Bronchial epithelial cell (primary cell): ENCODE measurements at regions not wholly inside any gene's neighbourhood (a gene's known extent, or its start where the extent isn't known, plus 50 kb on each side); places are given as distances from the start of the nearest gene placed in this dataset.

Experiments
- DNase-seq: peaks from one replicate; pipeline ENCODE4 v3.0.0-alpha.2; 2010; ENCODE audit warnings: low read depth
- FAIRE-seq: peaks from 2 replicates; lab custom pipeline; 2011; peaks lifted over from hg19 to GRCh38; lab: Jason Lieb, UNC
- H3K27me3 ChIP-seq: 2 replicates; pipeline ENCODE4 v1.5.1; 2011; ENCODE audit warnings: low read length; ENCODE audit not compliant: control insufficient read depth, insufficient read depth
- H3K36me3 ChIP-seq: 2 replicates; pipeline ENCODE4 v1.5.1; 2011; ENCODE audit warnings: low read length; ENCODE audit not compliant: control insufficient read depth, insufficient read depth
- H3K4me3 ChIP-seq: 2 replicates; pipeline ENCODE4 v1.5.1; 2011; ENCODE audit warnings: mild to moderate bottlenecking, low read depth, low read length, control low read depth
- TF ChIP-seq, protein P1 (sequence below): IDR thresholded peaks from 2 replicates; pipeline ENCODE4 v1.5.1; 2011; ENCODE audit warnings: mild to moderate bottlenecking, moderate library complexity, low read length, control low read depth, inconsistent platforms; ENCODE audit not compliant: insufficient read depth, severe bottlenecking

DNA sequence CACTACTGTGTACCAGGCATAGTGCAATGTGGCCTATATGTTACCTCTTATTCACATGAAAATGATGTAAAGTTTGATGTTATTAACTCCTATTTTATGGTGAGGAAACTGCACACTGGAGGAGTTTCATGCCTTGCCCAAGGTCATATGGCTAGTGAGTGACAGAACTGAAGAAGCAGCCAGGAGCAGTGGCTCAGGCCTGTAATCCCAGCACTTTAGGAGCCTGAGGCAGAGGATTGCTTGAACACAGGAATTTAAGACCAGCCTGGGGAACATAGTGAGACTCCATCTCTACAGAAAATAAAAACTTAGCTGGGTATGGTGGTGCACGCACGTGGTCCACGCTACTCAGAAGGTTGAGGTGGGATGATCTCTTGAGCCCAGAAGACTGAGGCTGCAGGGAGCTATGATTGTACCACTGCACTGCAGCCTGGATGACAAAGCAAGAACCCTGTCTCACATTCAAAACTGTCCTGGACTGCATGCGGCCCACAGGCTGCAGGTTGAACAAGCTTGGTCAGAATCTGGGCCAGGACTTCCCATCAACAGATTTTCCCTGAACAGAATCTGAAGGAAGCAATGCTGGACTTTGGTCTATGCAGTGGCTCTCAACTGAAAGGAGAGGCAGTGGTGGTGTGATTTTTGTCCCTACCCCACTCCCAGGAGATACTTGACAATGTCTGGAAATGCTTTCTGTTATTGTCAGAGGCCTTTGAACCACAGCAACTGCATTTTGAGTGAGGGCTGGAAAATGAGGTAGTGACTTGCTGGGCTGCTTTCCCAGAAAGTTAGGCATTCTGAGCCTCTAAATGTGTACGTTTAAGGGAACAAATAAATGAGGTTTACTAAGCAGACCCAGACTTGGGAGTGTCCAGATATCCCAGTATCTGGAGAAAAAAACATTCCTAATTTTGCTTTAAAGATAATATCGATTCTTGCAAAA, 479.5 kb downstream of the TMEM114 start:
- no peak overlapping the region for H3K4me3 ChIP-seq
- no peaks in the 10 kb centered on the region for H3K36me3 ChIP-seq
- TF ChIP-seq, protein P1, sequence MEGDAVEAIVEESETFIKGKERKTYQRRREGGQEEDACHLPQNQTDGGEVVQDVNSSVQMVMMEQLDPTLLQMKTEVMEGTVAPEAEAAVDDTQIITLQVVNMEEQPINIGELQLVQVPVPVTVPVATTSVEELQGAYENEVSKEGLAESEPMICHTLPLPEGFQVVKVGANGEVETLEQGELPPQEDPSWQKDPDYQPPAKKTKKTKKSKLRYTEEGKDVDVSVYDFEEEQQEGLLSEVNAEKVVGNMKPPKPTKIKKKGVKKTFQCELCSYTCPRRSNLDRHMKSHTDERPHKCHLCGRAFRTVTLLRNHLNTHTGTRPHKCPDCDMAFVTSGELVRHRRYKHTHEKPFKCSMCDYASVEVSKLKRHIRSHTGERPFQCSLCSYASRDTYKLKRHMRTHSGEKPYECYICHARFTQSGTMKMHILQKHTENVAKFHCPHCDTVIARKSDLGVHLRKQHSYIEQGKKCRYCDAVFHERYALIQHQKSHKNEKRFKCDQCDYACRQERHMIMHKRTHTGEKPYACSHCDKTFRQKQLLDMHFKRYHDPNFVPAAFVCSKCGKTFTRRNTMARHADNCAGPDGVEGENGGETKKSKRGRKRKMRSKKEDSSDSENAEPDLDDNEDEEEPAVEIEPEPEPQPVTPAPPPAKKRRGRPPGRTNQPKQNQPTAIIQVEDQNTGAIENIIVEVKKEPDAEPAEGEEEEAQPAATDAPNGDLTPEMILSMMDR, result no peak
- no peak for DNase-seq
- FAIRE-seq, result no peak
- no peaks in the 10 kb centered on the region for H3K27me3 ChIP-seq

- H3K4me3 ChIP-seq, result no peak overlapping the region
- H3K36me3 ChIP-seq, result no peaks in the 10 kb centered on the region
- FAIRE-seq, result no peak
- DNase-seq, result no peak
- H3K27me3 ChIP-seq, result no peaks in the 10 kb centered on the region
- TF ChIP-seq, protein P1, result no peak
These were observed 480.6 kb downstream of the TMEM114 start for GRCh38 chr16:8109510-8110369.

DNA sequence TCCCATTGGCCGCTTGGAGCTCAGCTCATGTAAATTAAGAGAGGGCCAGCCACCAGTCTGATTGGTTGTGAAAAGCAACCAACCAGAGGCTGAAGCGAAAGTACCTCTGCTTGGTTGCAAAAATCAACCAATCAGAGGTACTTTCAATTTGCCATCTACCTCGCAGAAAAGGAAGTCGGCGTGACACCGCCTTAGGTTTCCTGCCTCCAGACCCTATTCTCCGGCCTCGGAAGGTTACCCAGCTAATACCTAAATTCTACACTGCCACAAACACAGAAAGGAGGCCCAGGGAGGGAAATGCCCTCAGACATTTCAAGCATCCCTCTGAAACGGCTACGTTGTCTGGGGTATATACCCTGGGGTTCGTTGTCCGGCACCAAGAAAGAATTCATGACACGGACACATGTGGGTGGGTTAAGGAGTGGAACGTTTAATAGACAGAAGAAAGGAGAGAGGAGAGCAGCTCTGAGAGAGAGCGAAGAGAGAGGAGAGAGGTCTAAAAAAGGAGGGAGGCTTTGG, 481.3 kb downstream of the TMEM114 start:
- no peaks in the 10 kb centered on the region for H3K36me3 ChIP-seq
- TF ChIP-seq, protein P1, result no peak
- FAIRE-seq, result no peak
- DNase-seq, result no peak
- H3K4me3 ChIP-seq, result no peak overlapping the region
- H3K27me3 ChIP-seq, result no peaks in the 10 kb centered on the region

- FAIRE-seq, result no peak
- TF ChIP-seq, protein P1, result no peak
- DNase-seq, result no peak
- no peaks in the 10 kb centered on the region for H3K36me3 ChIP-seq
- no peaks in the 10 kb centered on the region for H3K27me3 ChIP-seq
- no peak overlapping the region for H3K4me3 ChIP-seq
These were observed 483.0 kb downstream of the TMEM114 start for GRCh38 chr16:8107296-8107695.

DNA sequence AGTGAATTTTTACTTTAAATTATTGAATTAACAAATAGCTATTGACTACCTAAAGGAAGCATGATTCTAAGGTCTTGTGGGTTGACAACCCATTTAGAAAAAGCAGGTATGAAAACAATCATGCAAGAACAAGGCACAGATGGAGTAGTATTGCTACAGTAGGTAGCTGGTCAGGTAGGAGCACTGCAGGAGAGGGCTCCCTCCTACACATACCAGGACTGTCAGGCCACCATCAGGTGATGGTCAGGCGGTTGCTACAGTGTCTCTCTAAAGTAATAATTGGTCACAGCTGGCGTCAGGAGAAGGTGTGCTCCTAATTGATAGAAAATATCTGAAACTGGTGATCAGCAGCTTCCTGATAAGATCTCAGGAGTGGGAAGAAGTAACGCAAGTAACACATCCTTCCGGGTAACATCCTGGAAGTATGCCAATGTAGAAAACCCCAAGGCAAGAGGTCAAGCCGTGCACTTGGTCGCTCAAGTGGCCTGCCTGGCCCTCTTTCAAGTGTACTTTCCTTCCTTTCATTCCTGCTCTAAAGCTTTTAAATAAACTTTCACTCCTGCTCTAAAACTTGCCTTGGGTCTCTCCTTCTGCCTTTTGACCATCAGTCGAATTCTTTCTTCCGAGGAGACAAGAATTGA, 486.5 kb downstream of the TMEM114 start:
- no peak for DNase-seq
- no peaks in the 10 kb centered on the region for H3K27me3 ChIP-seq
- TF ChIP-seq, protein P1, result no peak
- no peak for FAIRE-seq
- no peaks in the 10 kb centered on the region for H3K36me3 ChIP-seq
- no peak overlapping the region for H3K4me3 ChIP-seq
